GM23338 (cell line): ENCODE measurements at regions not wholly inside any gene's neighbourhood (a gene's known extent, or its start where the extent isn't known, plus 50 kb on each side); places are given as distances from the start of the nearest gene placed in this dataset.

ENCODE experiments used
- ATAC-seq: fragments of 200-7000 bp; cut with Tn5 transposase; 3 replicates; pipeline ENCODE4 v1.9.1; 2020
- DNase-seq: peaks from one replicate; pipeline ENCODE4 v3.0.0-alpha.2; 2015; ENCODE audit warnings: low spot score
- H2AFZ ChIP-seq: fragments of 200-600 bp; sonication (generic); 2 replicates; pipeline ENCODE4 v1.8.0; 2016; ENCODE audit warnings: antibody characterized with exemption, mild to moderate bottlenecking, moderate library complexity
- H3F3A ChIP-seq: fragments of 200-600 bp; sonication (generic); replicated peaks from 2 replicates; pipeline ENCODE4 v1.8.0; 2017; ENCODE audit warnings: antibody characterized with exemption, mixed run types, low read depth
- H3K27ac ChIP-seq: fragments of 200-600 bp; sonication (generic); 2 replicates; pipeline ENCODE4 v1.6.1; 2016; ENCODE audit warnings: low read depth
- H3K27me3 ChIP-seq: fragments of 200-600 bp; sonication (generic); 2 replicates; pipeline ENCODE4 v1.8.0; 2016; ENCODE audit warnings: mild to moderate bottlenecking, mixed run types, moderate library complexity; ENCODE audit not compliant: insufficient read depth
- H3K36me3 ChIP-seq: fragments of 200-600 bp; sonication (generic); 2 replicates; pipeline ENCODE4 v1.8.0; 2016; ENCODE audit warnings: mild to moderate bottlenecking; ENCODE audit not compliant: insufficient read depth
- H3K4me1 ChIP-seq: fragments of 200-600 bp; sonication (generic); 2 replicates; pipeline ENCODE4 v1.8.0; 2016; ENCODE audit warnings: mild to moderate bottlenecking, moderate library complexity; ENCODE audit not compliant: insufficient read depth
- H3K4me2 ChIP-seq: fragments of 200-600 bp; sonication (generic); 2 replicates; pipeline ENCODE4 v1.7.1; 2017; ENCODE audit warnings: mixed run types
- H3K4me3 ChIP-seq: fragments of 200-600 bp; sonication (generic); 2 replicates; pipeline ENCODE4 v1.6.1; 2016; ENCODE audit warnings: mixed run types
- H3K79me2 ChIP-seq: fragments of 200-600 bp; sonication (generic); replicated peaks from 2 replicates; pipeline ENCODE4 v1.8.0; 2017; ENCODE audit warnings: mild to moderate bottlenecking; ENCODE audit not compliant: insufficient read depth
- H3K9me2 ChIP-seq: fragments of 200-600 bp; sonication (generic); 2 replicates; pipeline ENCODE4 v1.8.0; 2017; ENCODE audit not compliant: insufficient read depth
- H4K20me1 ChIP-seq: fragments of 200-600 bp; sonication (generic); replicated peaks from 2 replicates; pipeline ENCODE4 v1.8.0; 2017; ENCODE audit warnings: mild to moderate bottlenecking; ENCODE audit not compliant: insufficient read depth
- H3K27ac Mint-ChIP-seq: 2 replicates; pipeline ENCODE4 v1.8.0; 2020; ENCODE audit warnings: inconsistent platforms, mild to moderate bottlenecking, moderate library complexity, mixed read lengths
- H3K27me3 Mint-ChIP-seq: 3 replicates; pipeline ENCODE4 v1.8.0; 2022; ENCODE audit warnings: low read depth, mild to moderate bottlenecking, moderate library complexity, mixed read lengths, inconsistent platforms; ENCODE audit not compliant: insufficient read depth, poor library complexity
- H3K36me3 Mint-ChIP-seq: 3 replicates; pipeline ENCODE4 v1.8.0; 2021; ENCODE audit warnings: low read depth, mild to moderate bottlenecking, inconsistent platforms, moderate library complexity, mixed read lengths
- H3K4me1 Mint-ChIP-seq: 3 replicates; pipeline ENCODE4 v1.8.0; 2020; ENCODE audit warnings: mild to moderate bottlenecking, inconsistent platforms, mixed read lengths
- H3K4me3 Mint-ChIP-seq: 3 replicates; pipeline ENCODE4 v1.8.0; 2021; ENCODE audit warnings: moderate library complexity, mild to moderate bottlenecking, inconsistent platforms, mixed read lengths
- H3K9me3 Mint-ChIP-seq: 3 replicates; pipeline ENCODE4 v1.8.0; 2020; ENCODE audit warnings: moderate library complexity, mild to moderate bottlenecking, inconsistent platforms, mixed read lengths
- CREB1 ChIP-seq: fragments of 250-450 bp; sonication (Bioruptor Pico); IDR thresholded peaks from 2 replicates; pipeline ENCODE4 v1.5.0; 2020; ENCODE audit warnings: low read depth, mild to moderate bottlenecking, moderate library complexity
- CTCF ChIP-seq, 2 experiments: fragments of 200-600 bp in 1 of 2; sonication (generic) in 1 of 2; conservative IDR thresholded peaks; 2 replicates each; pipeline versions ENCODE4 v1.5.1 to v1.6.1; 2016 to 2017; ENCODE audit warnings: antibody characterized with exemption in 2 of 2, low read depth in 2 of 2, mild to moderate bottlenecking in 2 of 2, moderate library complexity in 1 of 2
- ETS1 ChIP-seq: IDR thresholded peaks from 2 replicates; pipeline ENCODE4 v1.6.1; 2016; ENCODE audit warnings: antibody characterized with exemption
- EZH2 ChIP-seq: fragments of 200-600 bp; sonication (generic); IDR thresholded peaks from one replicate; pipeline ENCODE4 v1.8.0; 2017; ENCODE audit warnings: antibody characterized with exemption, mild to moderate bottlenecking, low read depth; ENCODE audit not compliant: unreplicated experiment
- EZH2phosphoT487 ChIP-seq: fragments of 200-600 bp; sonication (generic); IDR thresholded peaks from one replicate; pipeline ENCODE4 v1.8.1; 2018; ENCODE audit warnings: antibody characterized with exemption; ENCODE audit not compliant: unreplicated experiment
- JUNB ChIP-seq: IDR thresholded peaks from one replicate; pipeline ENCODE4 v1.6.1; 2016; ENCODE audit warnings: antibody characterized with exemption; ENCODE audit not compliant: unreplicated experiment
- NANOG ChIP-seq: IDR thresholded peaks from 2 replicates; pipeline ENCODE4 v1.6.1; 2016; ENCODE audit warnings: antibody characterized with exemption, borderline replicate concordance
- POLR2AphosphoS5 ChIP-seq: IDR thresholded peaks from 2 replicates; pipeline ENCODE4 v1.6.1; 2016; ENCODE audit warnings: antibody characterized with exemption, low read depth
- REST ChIP-seq: IDR thresholded peaks from one replicate; pipeline ENCODE4 v1.6.1; 2018; ENCODE audit warnings: antibody characterized with exemption; ENCODE audit not compliant: unreplicated experiment
- STAT1 ChIP-seq: IDR thresholded peaks from one replicate; pipeline ENCODE4 v1.6.1; 2016; ENCODE audit warnings: antibody characterized with exemption; ENCODE audit not compliant: unreplicated experiment
- ZNF114 ChIP-seq: fragments of 250-450 bp; sonication (Bioruptor Pico); IDR thresholded peaks from 2 replicates; pipeline ENCODE4 v1.5.0; 2020; ENCODE audit warnings: mild to moderate bottlenecking, moderate library complexity
- ZNF331 ChIP-seq: fragments of 250-450 bp; sonication (Bioruptor Pico); IDR thresholded peaks from 2 replicates; pipeline ENCODE4 v1.5.0; 2020; ENCODE audit warnings: low read depth, mild to moderate bottlenecking, moderate library complexity
- ZNF462 ChIP-seq: fragments of 250-450 bp; sonication (Bioruptor Pico); IDR thresholded peaks from 2 replicates; pipeline ENCODE4 v1.5.0; 2020; ENCODE audit warnings: mild to moderate bottlenecking, moderate library complexity

- Histone ChIP-seq H3K4me1 (no peaks in the 10 kb centered on the region), H2AFZ (no peak overlapping the region), H3K79me2 (no peaks in the 10 kb centered on the region), H3K4me3 (no peak overlapping the region), H3K27ac (no peak overlapping the region), H3K9me2 (no peaks in the 10 kb centered on the region), H4K20me1 (no peaks in the 10 kb centered on the region), H3F3A (no peaks in the 10 kb centered on the region), H3K36me3 (no peaks in the 10 kb centered on the region), H3K4me2 (no peak overlapping the region), H3K27me3 (no peaks in the 10 kb centered on the region)
- H3K27me3 Mint-ChIP-seq, result no peaks in the 10 kb centered on the region
- H3K9me3 Mint-ChIP-seq, result no peaks in the 10 kb centered on the region
- ATAC-seq (no peak), DNase-seq (no peak)
- no peaks in the 10 kb centered on the region for H3K4me1 Mint-ChIP-seq
- no peak overlapping the region for H3K4me3 Mint-ChIP-seq
- H3K27ac Mint-ChIP-seq, result no peak overlapping the region
- no peaks in the 10 kb centered on the region for H3K36me3 Mint-ChIP-seq
- no peak for TF ChIP-seq EZH2phosphoT487
- TF ChIP-seq ZNF331 (CRISPR knock-in tag), result no peak
- TF ChIP-seq ZNF462 (CRISPR knock-in tag), result no peak
- TF ChIP-seq JUNB, result no peak
- TF ChIP-seq STAT1, result no peak
- no peak for TF ChIP-seq ZNF114
- TF ChIP-seq CREB1 (CRISPR knock-in tag), result no peak
- no peak for TF ChIP-seq ETS1
- TF ChIP-seq REST, result no peak
- no peak for TF ChIP-seq CTCF (conservative IDR thresholded peaks at IDR 0.05; ENCODE audit: low read depth in 2 of 2)
- no peak for TF ChIP-seq NANOG
- TF ChIP-seq EZH2, result no peak
- no peak for TF ChIP-seq POLR2AphosphoS5
Measured at GRCh38 chr13:73212482-73212881, 153.7 kb downstream of the KLF5 start.
